Heart left ventricle (tissue), 13 donors: ENCODE measurements at regions not wholly inside any gene's neighbourhood (a gene's known extent, or its start where the extent isn't known, plus 50 kb on each side); places are given as distances from the start of the nearest gene placed in this dataset.

ENCODE experiments used
- POLR2A ChIP-seq, 2 donors: fragments of 450-650 bp; IDR thresholded peaks; one replicate each; pipeline ENCODE4 v1.6.1; 2017; ENCODE audit warnings: antibody characterized with exemption in 2 of 2, mild to moderate bottlenecking in 2 of 2, moderate library complexity in 2 of 2
- TF ChIP-seq, protein P1 (sequence below), 12 donors: fragments of 200-600 bp; sonication (generic) in 4 of 12; IDR thresholded peaks; one replicate each; pipeline versions ENCODE4 v1.5.0 to v1.8.0; 2018 to 2022; ENCODE audit warnings: antibody characterized with exemption in 12 of 12, mild to moderate bottlenecking in 5 of 12
- donor health status: ischemic (EF 13 %, LVEDD 7.1; RV severe dilation, severe dysfunction).
- donor health status: DM: no; HTN: yes; CAD: no.
- donor health status: DM: no; HTN: no; CAD: no.
- donor health status: ischemic (EF 25% LVEDD 6.9; RV normal size, moderate dysfunction).
- donor health status: ischemic (EF 25% LVEDD 5.7; RV mildly dilated, moderate dysfunction).
- donor health status: ischemic (EF 35%, LVEDD 5.7; RV mildly dilated, moderate dysfunction).
- donor health status: nonischemic (EF 11% LVEDD 7.7; RV severe dilation, severe dysfunction).
- donor health status: DM: yes; HTN: yes; CAD: no.
- donor health status: PGD.
- donor health status: ischemic (EF 29% LVEDD 5.4; RV normal size, mild dysfunction).
- donor health status: nonischemic (EF 23%, LVEDD 6.1; RV moderate dilation, normal function).

DNA sequence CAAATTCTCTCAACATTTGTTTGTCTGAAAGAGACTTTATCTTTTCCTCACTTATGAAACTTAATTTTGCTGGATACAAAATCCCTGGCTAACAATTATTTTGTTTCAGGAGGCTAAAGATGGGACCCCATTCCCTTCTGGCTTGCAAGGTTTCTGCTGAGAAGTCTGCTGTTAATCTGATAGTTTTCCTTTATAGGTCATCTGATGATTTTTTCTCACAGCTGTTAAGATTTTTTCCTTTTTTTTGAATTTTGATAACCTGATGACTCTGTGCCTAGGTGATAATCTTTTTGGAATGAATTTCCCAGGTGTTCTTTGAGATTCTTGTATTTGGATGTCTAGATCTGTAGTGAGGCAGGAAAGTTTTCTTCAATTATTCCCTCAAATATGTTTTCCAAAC lies 2661.4 kb downstream of the PCDH9 start:
- no peak for TF ChIP-seq POLR2A (IDR thresholded peaks at IDR 0.05)
- TF ChIP-seq, protein P1, sequence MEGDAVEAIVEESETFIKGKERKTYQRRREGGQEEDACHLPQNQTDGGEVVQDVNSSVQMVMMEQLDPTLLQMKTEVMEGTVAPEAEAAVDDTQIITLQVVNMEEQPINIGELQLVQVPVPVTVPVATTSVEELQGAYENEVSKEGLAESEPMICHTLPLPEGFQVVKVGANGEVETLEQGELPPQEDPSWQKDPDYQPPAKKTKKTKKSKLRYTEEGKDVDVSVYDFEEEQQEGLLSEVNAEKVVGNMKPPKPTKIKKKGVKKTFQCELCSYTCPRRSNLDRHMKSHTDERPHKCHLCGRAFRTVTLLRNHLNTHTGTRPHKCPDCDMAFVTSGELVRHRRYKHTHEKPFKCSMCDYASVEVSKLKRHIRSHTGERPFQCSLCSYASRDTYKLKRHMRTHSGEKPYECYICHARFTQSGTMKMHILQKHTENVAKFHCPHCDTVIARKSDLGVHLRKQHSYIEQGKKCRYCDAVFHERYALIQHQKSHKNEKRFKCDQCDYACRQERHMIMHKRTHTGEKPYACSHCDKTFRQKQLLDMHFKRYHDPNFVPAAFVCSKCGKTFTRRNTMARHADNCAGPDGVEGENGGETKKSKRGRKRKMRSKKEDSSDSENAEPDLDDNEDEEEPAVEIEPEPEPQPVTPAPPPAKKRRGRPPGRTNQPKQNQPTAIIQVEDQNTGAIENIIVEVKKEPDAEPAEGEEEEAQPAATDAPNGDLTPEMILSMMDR (IDR thresholded peaks at IDR 0.05) = no peak
